Mucosa of rectum (tissue), 2 donors: ENCODE measurements at regions not wholly inside any gene's neighbourhood (a gene's known extent, or its start where the extent isn't known, plus 50 kb on each side); places are given as distances from the start of the nearest gene placed in this dataset.

Source experiments
- H3K27ac ChIP-seq, 2 donors: one replicate each; pipeline ENCODE4 v1.7.0; 2013; ENCODE audit warnings: inconsistent platforms in 2 of 2, low read depth in 2 of 2, low read length in 2 of 2
- H3K27me3 ChIP-seq, 2 donors: one replicate each; pipeline ENCODE4 v1.7.0; 2013; ENCODE audit warnings: low read length in 2 of 2; ENCODE audit not compliant: control insufficient read depth in 2 of 2, insufficient read depth in 2 of 2
- H3K36me3 ChIP-seq, 2 donors: one replicate each; pipeline ENCODE4 v1.7.0; 2013; ENCODE audit warnings: low read length in 2 of 2; ENCODE audit not compliant: control insufficient read depth in 2 of 2, insufficient read depth in 2 of 2
- H3K4me1 ChIP-seq, 2 donors: one replicate each; pipeline ENCODE4 v1.7.0; 2013; ENCODE audit warnings: low read length in 2 of 2, mild to moderate bottlenecking in 1 of 2; ENCODE audit not compliant: control insufficient read depth in 2 of 2, insufficient read depth in 2 of 2
- H3K4me3 ChIP-seq, 2 donors: one replicate each; pipeline ENCODE4 v1.7.0; 2013; ENCODE audit warnings: low read length in 2 of 2
- H3K9ac ChIP-seq, 2 donors: one replicate each; pipeline ENCODE4 v1.7.0; 2013; ENCODE audit warnings: low read length in 2 of 2, low read depth in 1 of 2, mild to moderate bottlenecking in 1 of 2
- H3K9me3 ChIP-seq, 2 donors: one replicate each; pipeline ENCODE4 v1.7.0; 2013; ENCODE audit warnings: low read length in 2 of 2; ENCODE audit not compliant: control insufficient read depth in 2 of 2
- donor health status: healthy.
- donor health status: Normal muscosa, but diverticular disease.

- H3K9me3 ChIP-seq = no peaks in the 10 kb centered on the region
- no peaks in the 10 kb centered on the region for H3K27me3 ChIP-seq
- no peak overlapping the region for H3K4me3 ChIP-seq
- H3K9ac ChIP-seq = no peak overlapping the region
- no peak overlapping the region for H3K27ac ChIP-seq
- no peaks in the 10 kb centered on the region for H3K36me3 ChIP-seq
- H3K4me1 ChIP-seq = peaks cover 4 to 10% of the 10 kb centered on the region in 2 donors
Measured at GRCh38 chr10:110422548-110422947, 75.2 kb upstream of the DUSP5 start.

GRCh38 chr10:110423650-110424049, 74.1 kb upstream of the DUSP5 start:
- H3K9me3 ChIP-seq = no peaks in the 10 kb centered on the region
- no peaks in the 10 kb centered on the region for H3K27me3 ChIP-seq
- H3K4me3 ChIP-seq = no peak overlapping the region
- no peak overlapping the region for H3K27ac ChIP-seq
- H3K9ac ChIP-seq = no peak overlapping the region
- peaks cover 0 to 5% of the 10 kb centered on the region in 2 donors for H3K4me1 ChIP-seq
- H3K36me3 ChIP-seq = no peaks in the 10 kb centered on the region

DNA sequence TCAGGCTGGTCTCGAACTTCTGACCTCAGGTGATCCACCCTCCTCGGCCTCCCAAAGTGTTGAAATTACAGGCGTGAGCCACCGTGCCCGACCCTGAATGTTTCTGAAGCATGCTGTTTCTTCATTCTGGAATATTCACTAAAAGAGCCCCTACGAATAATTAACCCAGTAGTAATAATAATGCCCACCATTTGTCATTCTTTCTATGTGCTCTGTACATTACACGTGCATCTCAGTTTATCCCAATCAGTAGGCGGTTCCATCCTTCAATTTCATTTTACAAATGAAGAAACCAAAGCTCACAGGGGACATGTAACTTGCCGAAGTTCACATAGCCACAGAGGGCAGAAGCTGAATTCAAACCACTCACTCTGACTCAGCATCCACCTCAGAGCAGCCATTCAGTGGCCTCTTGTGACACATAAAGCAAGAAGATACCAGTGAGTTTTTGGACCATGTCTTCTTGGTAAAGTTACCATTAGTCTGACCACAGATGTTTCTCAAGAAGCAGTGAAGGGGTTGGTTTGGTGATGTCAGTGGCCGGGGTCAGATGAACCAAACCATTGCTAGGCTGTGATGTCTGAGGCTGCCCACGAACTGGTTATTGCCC, 71.9 kb upstream of the DUSP5 start:
- peak overlapping the region; percentile 17 to 19 for H3K27ac ChIP-seq

GRCh38 chr10:110426294-110427181, 71.2 kb upstream of the DUSP5 start:
- H3K4me3 ChIP-seq = no peak overlapping the region
- H3K27ac ChIP-seq = peak overlapping the region; percentile 17 to 19
- H3K4me1 ChIP-seq = peaks cover 0 to 5% of the 10 kb centered on the region in 2 donors
- H3K9me3 ChIP-seq = no peaks in the 10 kb centered on the region
- no peaks in the 10 kb centered on the region for H3K36me3 ChIP-seq
- H3K27me3 ChIP-seq = no peaks in the 10 kb centered on the region
- H3K9ac ChIP-seq = no peak overlapping the region

More for the DNA sequence above, 71.9 kb upstream of the DUSP5 start:
- H3K4me3 ChIP-seq = no peak overlapping the region
- no peaks in the 10 kb centered on the region for H3K27me3 ChIP-seq
- peaks cover 0 to 5% of the 10 kb centered on the region in 2 donors for H3K4me1 ChIP-seq
- H3K36me3 ChIP-seq = no peaks in the 10 kb centered on the region
- no peak overlapping the region for H3K9ac ChIP-seq
- no peaks in the 10 kb centered on the region for H3K9me3 ChIP-seq

GRCh38 chr10:110429301-110429700, 68.4 kb upstream of the DUSP5 start:
- Histone ChIP-seq H3K36me3 (no peaks in the 10 kb centered on the region), H3K27me3 (no peaks in the 10 kb centered on the region), H3K27ac (no peak overlapping the region), H3K9me3 (no peaks in the 10 kb centered on the region), H3K4me3 (no peak overlapping the region), H3K4me1 (peaks cover 0 to 5% of the 10 kb centered on the region in 2 donors), H3K9ac (no peak overlapping the region)

DNA sequence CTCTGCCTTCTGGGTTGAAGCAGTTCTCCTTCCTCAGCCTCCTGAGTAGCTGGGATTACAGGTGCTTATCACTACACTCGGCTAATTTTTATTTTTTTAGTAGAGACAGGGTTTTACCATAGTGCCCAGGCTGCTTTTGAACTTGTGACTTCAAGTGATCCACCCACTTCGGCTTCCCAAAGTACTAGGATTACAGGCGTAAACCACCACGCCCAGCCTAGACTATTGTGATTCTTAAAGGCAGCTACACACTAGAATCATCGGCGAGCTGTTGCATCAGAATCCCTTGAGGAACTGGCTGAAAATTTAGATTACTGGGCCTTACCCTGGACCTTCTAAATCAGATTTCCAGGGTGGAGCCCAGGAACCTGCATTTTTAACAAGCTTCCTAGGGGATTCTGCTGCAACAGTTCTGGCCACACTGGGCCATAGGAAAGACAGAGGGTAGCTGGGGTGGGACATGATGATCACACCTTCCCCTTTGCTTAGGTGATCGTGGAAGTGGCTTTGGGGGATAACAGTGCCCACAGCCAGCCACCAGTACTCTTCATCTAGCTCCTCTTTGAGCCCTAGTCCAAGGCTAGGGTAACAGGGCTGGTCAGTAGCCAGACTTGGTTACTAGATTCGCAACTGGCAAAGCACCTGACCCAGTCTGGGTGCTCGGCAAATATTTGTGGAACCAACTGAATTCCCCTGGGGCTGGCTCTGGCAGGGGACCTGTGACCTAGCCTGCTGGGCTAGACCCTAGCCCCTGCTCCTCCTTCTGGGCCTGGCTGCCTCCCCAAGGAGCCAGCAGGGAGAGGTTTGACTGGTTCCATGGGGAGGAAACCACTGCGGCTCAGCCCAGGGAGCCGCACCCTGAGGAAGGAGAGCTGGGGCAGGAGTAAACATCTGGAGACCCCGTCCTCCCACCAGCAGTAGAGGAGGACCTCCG, 67.1 kb upstream of the DUSP5 start:
- Histone ChIP-seq H3K4me3 (no peak overlapping the region), H3K4me1 (peaks cover 0 to 5% of the 10 kb centered on the region in 2 donors), H3K27me3 (no peaks in the 10 kb centered on the region), H3K9me3 (no peaks in the 10 kb centered on the region), H3K36me3 (no peaks in the 10 kb centered on the region), H3K27ac (no peak overlapping the region), H3K9ac (no peak overlapping the region)

- H3K27me3 ChIP-seq = no peaks in the 10 kb centered on the region
- no peak overlapping the region for H3K27ac ChIP-seq
- no peak overlapping the region for H3K9ac ChIP-seq
- no peak overlapping the region for H3K4me3 ChIP-seq
- no peaks in the 10 kb centered on the region for H3K9me3 ChIP-seq
- H3K4me1 ChIP-seq = peaks cover 0 to 1% of the 10 kb centered on the region in 2 donors
- H3K36me3 ChIP-seq = no peaks in the 10 kb centered on the region
Measured at GRCh38 chr10:110431659-110432058, 66.0 kb upstream of the DUSP5 start.

- H3K4me1 ChIP-seq = no peaks in the 10 kb centered on the region
- H3K36me3 ChIP-seq = no peaks in the 10 kb centered on the region
- no peak overlapping the region for H3K4me3 ChIP-seq
- no peak overlapping the region for H3K27ac ChIP-seq
- no peaks in the 10 kb centered on the region for H3K27me3 ChIP-seq
- no peaks in the 10 kb centered on the region for H3K9me3 ChIP-seq
- no peak overlapping the region for H3K9ac ChIP-seq
Measured at GRCh38 chr10:110432084-110432483, 65.6 kb upstream of the DUSP5 start.

GRCh38 chr10:110432814-110433565, 64.7 kb upstream of the DUSP5 start:
- H3K9ac ChIP-seq = no peak overlapping the region

More at GRCh38 chr10:110432814-110433565, 64.7 kb upstream of the DUSP5 start:
- H3K36me3 ChIP-seq = no peaks in the 10 kb centered on the region
- H3K27me3 ChIP-seq = no peaks in the 10 kb centered on the region
- H3K27ac ChIP-seq = no peak overlapping the region
- H3K4me1 ChIP-seq = no peaks in the 10 kb centered on the region
- H3K4me3 ChIP-seq = no peak overlapping the region
- H3K9me3 ChIP-seq = no peaks in the 10 kb centered on the region
